ENCODE measurements at regions not wholly inside any gene's neighbourhood (a gene's known extent, or its start where the extent isn't known, plus 50 kb on each side); places are given as distances from the start of the nearest gene placed in this dataset.

DNA sequence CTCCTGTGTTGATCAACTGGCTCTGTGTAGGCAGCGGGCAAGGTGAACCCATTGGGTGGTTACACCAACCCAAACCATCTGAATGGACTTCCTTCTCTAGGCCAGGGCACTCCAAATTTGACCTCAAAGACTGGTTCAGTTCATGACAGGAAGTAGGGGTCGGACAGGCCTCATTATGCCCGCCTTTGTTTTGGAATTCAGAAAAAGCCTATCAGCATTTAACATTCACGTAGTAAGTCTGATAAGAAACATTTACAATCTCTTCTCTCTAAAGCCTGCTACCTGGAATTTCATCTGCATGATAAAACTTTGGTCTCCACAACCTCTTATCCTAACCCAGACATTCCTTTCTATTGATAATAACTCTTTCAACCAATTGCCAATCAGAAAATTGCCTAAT, 97.1 kb upstream of the ETV3 start:
- ATAC-seq (ENCODE audit: low FRiP score): no peak
- Histone ChIP-seq H3K4me3 (ENCODE audit: low read length in 2 of 2) (no peak overlapping the region), H3K27me3 (ENCODE audit: control insufficient read depth in 1 of 2, insufficient read depth in 2 of 2, low read length in 1 of 2) (no peaks in the 10 kb centered on the region), H3K36me3 (ENCODE audit: control insufficient read depth in 1 of 2, insufficient read depth in 2 of 2, low read length in 1 of 2) (no peaks in the 10 kb centered on the region), H3K9me3 (ENCODE audit: control insufficient read depth, low read length) (peaks cover 1% of the 10 kb centered on the region), H3K4me1 (ENCODE audit: control insufficient read depth in 1 of 2, insufficient read depth in 2 of 2, low read length in 2 of 2) (no peaks in the 10 kb centered on the region), H3K27ac (ENCODE audit: low read depth in 1 of 2, low read length in 2 of 2) (no peak overlapping the region)
- WGBS, 2 donors: 56% methylated on average over 4 of the region's 4 CpGs
- no peak for DNase-seq
- intact Hi-C loops (cut with DNase I): no loop called here

DNA sequence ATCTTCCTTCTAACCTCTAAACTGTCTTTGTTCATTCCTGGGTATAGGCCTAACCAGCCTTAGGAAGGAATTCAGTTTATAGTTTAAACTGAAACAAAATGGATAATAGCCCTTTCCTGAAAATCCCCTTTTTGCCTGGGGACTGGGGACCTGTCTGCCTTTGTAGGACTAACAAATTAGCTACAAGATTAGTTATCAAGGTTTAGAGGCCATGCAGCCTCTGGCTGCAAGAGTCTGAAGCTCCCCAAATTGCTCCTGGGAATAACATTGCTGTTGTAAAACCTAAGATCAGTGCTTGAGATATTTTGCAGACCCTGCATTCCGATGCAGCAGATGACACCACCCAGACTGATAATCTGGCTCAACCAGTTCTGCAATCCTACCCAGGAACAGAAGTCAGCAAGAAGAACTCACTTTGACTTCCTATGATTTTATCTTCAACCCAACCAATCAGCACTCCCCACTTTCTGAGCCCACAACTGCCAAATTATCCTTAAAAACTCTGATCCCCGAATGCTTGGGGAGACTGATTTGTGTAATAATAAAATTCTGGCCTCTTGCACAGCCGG, 96.6 kb upstream of the ETV3 start:
- Histone ChIP-seq H3K27me3 (ENCODE audit: control insufficient read depth in 1 of 2, insufficient read depth in 2 of 2, low read length in 1 of 2) (no peaks in the 10 kb centered on the region), H3K4me1 (ENCODE audit: control insufficient read depth in 1 of 2, insufficient read depth in 2 of 2, low read length in 2 of 2) (no peaks in the 10 kb centered on the region), H3K36me3 (ENCODE audit: control insufficient read depth in 1 of 2, insufficient read depth in 2 of 2, low read length in 1 of 2) (no peaks in the 10 kb centered on the region), H3K9me3 (ENCODE audit: control insufficient read depth, low read length) (no peaks in the 10 kb centered on the region), H3K27ac (ENCODE audit: low read depth in 1 of 2, low read length in 2 of 2) (no peak overlapping the region), H3K4me3 (ENCODE audit: low read length in 2 of 2) (no peak overlapping the region)
- 56 to 58% methylated on average over 3 of the region's 3 CpGs for WGBS, 2 donors
- DNase-seq (no peak), ATAC-seq (ENCODE audit: low FRiP score) (no peak)
- intact Hi-C loops (cut with DNase I): no loop called here

DNA sequence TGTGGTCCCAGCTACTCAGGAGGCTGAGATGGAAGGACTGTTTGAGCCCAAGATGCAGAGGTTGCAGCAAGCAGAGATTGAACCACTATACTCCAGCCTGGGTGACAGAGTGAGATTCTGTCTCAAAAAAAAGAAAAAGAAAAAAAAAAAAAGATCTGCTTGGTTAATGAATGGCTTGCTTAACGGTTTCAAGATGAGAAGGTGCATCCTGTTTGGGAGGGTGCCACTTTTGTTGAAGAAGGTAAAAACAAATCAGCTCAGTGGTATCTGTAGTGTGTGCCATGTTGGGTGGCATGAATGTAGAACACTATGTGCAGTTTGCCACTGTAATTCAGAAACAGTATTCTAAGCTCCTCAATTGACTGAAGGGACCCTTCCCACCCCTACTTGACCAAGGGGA, 94.9 kb upstream of the ETV3 start:
- DNase-seq (no peak), ATAC-seq (ENCODE audit: low FRiP score) (no peak)
- H3K27ac ChIP-seq (ENCODE audit: low read depth in 1 of 2, low read length in 2 of 2): no peak overlapping the region
- no peaks in the 10 kb centered on the region for H3K36me3 ChIP-seq (ENCODE audit: control insufficient read depth in 1 of 2, insufficient read depth in 2 of 2, low read length in 1 of 2)
- no peaks in the 10 kb centered on the region for H3K27me3 ChIP-seq (ENCODE audit: control insufficient read depth in 1 of 2, insufficient read depth in 2 of 2, low read length in 1 of 2)
- no peaks in the 10 kb centered on the region for H3K4me1 ChIP-seq (ENCODE audit: control insufficient read depth in 1 of 2, insufficient read depth in 2 of 2, low read length in 2 of 2)
- 48 to 52% methylated on average over 1 of the region's 1 CpG for WGBS, 2 donors
- peaks cover 2% of the 10 kb centered on the region for H3K9me3 ChIP-seq (ENCODE audit: control insufficient read depth, low read length)
- intact Hi-C loops (cut with DNase I): no loop called here
- no peak overlapping the region for H3K4me3 ChIP-seq (ENCODE audit: low read length in 2 of 2)

DNA sequence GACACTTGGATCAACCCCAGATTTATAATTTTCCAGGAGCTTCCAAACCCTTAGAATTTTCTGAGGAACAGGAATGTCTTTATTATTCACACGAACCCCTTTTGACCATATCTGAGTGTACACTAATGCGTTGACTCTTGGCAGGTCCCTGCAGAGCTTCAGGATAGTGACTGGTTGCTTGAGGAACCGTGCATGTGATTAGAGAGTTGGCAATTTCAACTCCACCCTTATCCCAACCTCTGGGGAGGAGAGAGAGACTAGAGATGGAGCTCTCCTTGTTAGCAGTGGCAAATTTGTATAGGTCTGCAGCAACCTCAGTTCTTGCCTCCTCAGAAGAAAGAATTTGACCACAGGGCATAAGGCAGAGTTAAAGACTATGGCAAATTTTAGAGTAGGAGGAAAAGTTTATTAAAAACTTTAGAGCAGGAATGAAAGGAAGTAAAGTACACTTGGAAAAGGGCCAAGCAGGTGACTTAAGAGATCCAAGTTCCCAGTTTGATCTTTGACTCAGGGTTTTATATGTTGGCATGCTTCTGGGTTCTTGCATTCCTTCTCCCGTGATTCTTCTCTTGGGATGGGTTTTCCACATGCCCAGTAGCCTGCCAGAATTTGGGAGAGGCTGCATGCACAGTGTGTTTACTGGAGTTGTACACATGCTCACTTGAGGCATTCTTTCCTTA, 93.8 kb upstream of the ETV3 start:
- H3K4me1 ChIP-seq (ENCODE audit: control insufficient read depth in 1 of 2, insufficient read depth in 2 of 2, low read length in 2 of 2): no peaks in the 10 kb centered on the region
- H3K9me3 ChIP-seq (ENCODE audit: control insufficient read depth, low read length): peaks cover 2% of the 10 kb centered on the region
- WGBS, 2 donors: 64 to 67% methylated on average over 4 of the region's 4 CpGs
- intact Hi-C loops (cut with DNase I): no loop called here
- ATAC-seq (ENCODE audit: low FRiP score) (no peak), DNase-seq (no peak)
- H3K27ac ChIP-seq (ENCODE audit: low read depth in 1 of 2, low read length in 2 of 2): no peak overlapping the region
- H3K36me3 ChIP-seq (ENCODE audit: control insufficient read depth in 1 of 2, insufficient read depth in 2 of 2, low read length in 1 of 2): no peaks in the 10 kb centered on the region
- no peak overlapping the region for H3K4me3 ChIP-seq (ENCODE audit: low read length in 2 of 2)
- no peaks in the 10 kb centered on the region for H3K27me3 ChIP-seq (ENCODE audit: control insufficient read depth in 1 of 2, insufficient read depth in 2 of 2, low read length in 1 of 2)

DNA sequence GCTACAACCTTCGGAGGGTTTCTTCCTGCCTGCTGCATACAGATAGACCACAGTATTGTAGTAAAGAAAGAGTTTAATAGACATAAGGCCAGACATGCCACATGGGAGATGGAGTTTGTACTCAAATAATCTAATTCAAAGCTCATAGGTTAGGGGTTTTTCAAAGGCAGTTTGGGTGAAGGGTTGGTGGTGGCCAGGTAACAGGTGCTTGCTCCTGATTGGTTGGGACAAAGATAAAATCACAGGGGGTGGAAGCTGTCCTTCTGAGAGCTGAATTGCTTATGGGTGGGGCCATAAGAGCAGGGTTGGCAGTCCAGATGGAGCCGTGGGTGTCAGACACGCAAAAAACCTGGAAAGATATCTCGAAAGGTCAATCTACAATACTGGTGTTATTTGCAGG, 92.3 kb upstream of the ETV3 start:
- intact Hi-C loops (cut with DNase I): no loop called here
- H3K9me3 ChIP-seq (ENCODE audit: control insufficient read depth, low read length): peaks cover 2% of the 10 kb centered on the region
- no peak overlapping the region for H3K4me3 ChIP-seq (ENCODE audit: low read length in 2 of 2)
- WGBS, 2 donors: 83 to 84% methylated on average over 4 of the region's 4 CpGs
- no peak for DNase-seq
- ATAC-seq (ENCODE audit: low FRiP score): no peak
- H3K36me3 ChIP-seq (ENCODE audit: control insufficient read depth in 1 of 2, insufficient read depth in 2 of 2, low read length in 1 of 2): no peaks in the 10 kb centered on the region
- no peak overlapping the region for H3K27ac ChIP-seq (ENCODE audit: low read depth in 1 of 2, low read length in 2 of 2)
- H3K4me1 ChIP-seq (ENCODE audit: control insufficient read depth in 1 of 2, insufficient read depth in 2 of 2, low read length in 2 of 2): no peaks in the 10 kb centered on the region
- H3K27me3 ChIP-seq (ENCODE audit: control insufficient read depth in 1 of 2, insufficient read depth in 2 of 2, low read length in 1 of 2): no peaks in the 10 kb centered on the region

DNA sequence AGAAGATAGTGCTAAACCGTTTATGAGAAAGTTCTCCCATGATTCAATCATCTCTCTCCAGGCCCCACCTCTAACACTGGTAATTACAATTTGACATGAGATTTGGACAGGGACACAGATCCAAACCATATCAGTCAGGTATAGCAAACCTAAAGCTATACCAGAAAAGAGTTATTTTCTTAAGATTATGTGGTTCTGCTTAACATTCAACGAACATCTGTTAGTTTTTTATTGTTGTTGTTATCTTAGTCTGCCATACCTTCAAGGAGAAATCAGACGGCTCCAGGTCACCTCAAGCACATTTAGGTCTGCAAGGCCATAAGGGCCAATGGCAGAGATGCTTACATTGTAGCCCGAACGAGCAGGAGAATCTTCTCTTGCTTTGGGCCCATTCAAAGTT, 89.5 kb upstream of the ETV3 start:
- Histone ChIP-seq H3K27ac (ENCODE audit: low read depth in 1 of 2, low read length in 2 of 2) (no peak overlapping the region), H3K4me1 (ENCODE audit: control insufficient read depth in 1 of 2, insufficient read depth in 2 of 2, low read length in 2 of 2) (no peaks in the 10 kb centered on the region), H3K27me3 (ENCODE audit: control insufficient read depth in 1 of 2, insufficient read depth in 2 of 2, low read length in 1 of 2) (no peaks in the 10 kb centered on the region), H3K4me3 (ENCODE audit: low read length in 2 of 2) (no peak overlapping the region), H3K36me3 (ENCODE audit: control insufficient read depth in 1 of 2, insufficient read depth in 2 of 2, low read length in 1 of 2) (no peaks in the 10 kb centered on the region), H3K9me3 (ENCODE audit: control insufficient read depth, low read length) (peaks cover 6% of the 10 kb centered on the region)
- no peak for DNase-seq
- intact Hi-C loops (cut with DNase I): no loop called here
- 72 to 78% methylated on average over 5 of the region's 5 CpGs for WGBS, 2 donors
- no peak for ATAC-seq (ENCODE audit: low FRiP score)

DNA sequence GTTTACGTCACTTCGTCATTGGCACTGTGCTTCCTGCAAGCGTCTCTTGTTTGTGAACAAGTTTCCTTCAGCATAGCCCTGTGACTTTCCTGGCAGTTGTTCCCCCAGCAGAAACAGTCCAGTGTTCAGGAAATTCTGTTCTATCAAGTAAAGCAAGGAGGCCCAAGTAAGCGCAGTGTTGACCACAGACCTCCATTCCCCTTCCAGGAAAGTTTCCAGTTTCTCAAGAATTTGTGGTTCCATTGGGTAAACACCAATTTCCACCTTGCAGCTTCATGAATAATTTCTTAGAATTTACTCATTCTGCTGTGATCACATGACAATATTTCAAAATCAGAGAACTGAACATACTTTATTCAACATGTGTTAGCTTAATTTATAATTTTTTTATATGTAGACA, 88.5 kb upstream of the ETV3 start:
- Histone ChIP-seq H3K4me3 (ENCODE audit: low read length in 2 of 2) (no peak overlapping the region), H3K9me3 (ENCODE audit: control insufficient read depth, low read length) (peaks cover 6% of the 10 kb centered on the region), H3K36me3 (ENCODE audit: control insufficient read depth in 1 of 2, insufficient read depth in 2 of 2, low read length in 1 of 2) (no peaks in the 10 kb centered on the region), H3K27me3 (ENCODE audit: control insufficient read depth in 1 of 2, insufficient read depth in 2 of 2, low read length in 1 of 2) (no peaks in the 10 kb centered on the region), H3K27ac (ENCODE audit: low read depth in 1 of 2, low read length in 2 of 2) (no peak overlapping the region), H3K4me1 (ENCODE audit: control insufficient read depth in 1 of 2, insufficient read depth in 2 of 2, low read length in 2 of 2) (no peaks in the 10 kb centered on the region)
- 78 to 82% methylated on average over 4 of the region's 4 CpGs for WGBS, 2 donors
- no peak for ATAC-seq (ENCODE audit: low FRiP score)
- DNase-seq: no peak
- intact Hi-C loops (cut with DNase I): no loop called here

DNA sequence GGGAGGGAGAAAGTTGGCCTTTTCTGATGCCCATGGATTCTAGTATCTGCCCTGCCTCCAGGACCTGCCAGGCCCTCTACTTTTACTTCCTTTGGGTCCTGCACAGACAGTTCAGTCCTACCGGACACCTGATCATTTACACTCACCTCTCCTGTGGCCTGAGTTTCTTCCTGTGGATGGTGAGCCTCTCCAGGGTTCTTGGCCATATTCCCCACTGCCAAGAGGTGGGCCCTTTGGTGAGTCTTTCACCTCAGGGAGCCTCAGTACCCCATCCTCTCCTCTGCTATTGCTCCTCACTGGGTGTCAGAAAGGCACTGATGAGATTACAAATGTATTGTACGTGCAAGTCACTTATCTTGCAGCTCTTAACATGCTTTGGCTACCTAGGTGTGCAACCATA, 81.4 kb upstream of the ETV3 start:
- no peak for ATAC-seq (ENCODE audit: low FRiP score)
- no peaks in the 10 kb centered on the region for H3K9me3 ChIP-seq (ENCODE audit: control insufficient read depth, low read length)
- no peaks in the 10 kb centered on the region for H3K36me3 ChIP-seq (ENCODE audit: control insufficient read depth in 1 of 2, insufficient read depth in 2 of 2, low read length in 1 of 2)
- 48% methylated on average over 2 of the region's 2 CpGs for WGBS, 2 donors
- H3K27me3 ChIP-seq (ENCODE audit: control insufficient read depth in 1 of 2, insufficient read depth in 2 of 2, low read length in 1 of 2): no peaks in the 10 kb centered on the region
- no peak overlapping the region for H3K4me3 ChIP-seq (ENCODE audit: low read length in 2 of 2)
- no peak for DNase-seq
- intact Hi-C loops (cut with DNase I): no loop called here
- no peaks in the 10 kb centered on the region for H3K4me1 ChIP-seq (ENCODE audit: control insufficient read depth in 1 of 2, insufficient read depth in 2 of 2, low read length in 2 of 2)
- H3K27ac ChIP-seq (ENCODE audit: low read depth in 1 of 2, low read length in 2 of 2): no peak overlapping the region

DNA sequence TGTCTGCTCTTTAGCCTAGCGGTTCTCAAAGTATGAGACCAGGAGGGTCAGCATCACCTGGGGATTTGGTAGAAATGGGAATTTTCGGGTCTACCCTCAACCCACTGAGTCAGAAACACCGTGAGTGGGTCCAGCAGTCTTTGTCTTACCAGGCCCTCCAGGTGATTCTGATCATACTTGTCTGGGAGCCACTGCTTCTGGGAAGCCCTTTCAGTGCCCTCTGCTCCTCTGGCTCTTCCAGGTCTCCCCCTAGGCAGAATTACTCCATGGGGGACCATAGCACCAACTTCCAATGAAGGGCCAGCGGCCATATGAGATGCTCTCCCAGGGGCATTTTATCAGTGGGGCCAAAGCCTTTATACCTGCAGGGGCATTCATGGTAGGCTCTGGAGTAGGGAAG, 81.0 kb upstream of the ETV3 start:
- no peak overlapping the region for H3K4me3 ChIP-seq (ENCODE audit: low read length in 2 of 2)
- ATAC-seq (ENCODE audit: low FRiP score) (no peak), DNase-seq (no peak)
- H3K9me3 ChIP-seq (ENCODE audit: control insufficient read depth, low read length): no peaks in the 10 kb centered on the region
- no peaks in the 10 kb centered on the region for H3K36me3 ChIP-seq (ENCODE audit: control insufficient read depth in 1 of 2, insufficient read depth in 2 of 2, low read length in 1 of 2)
- H3K4me1 ChIP-seq (ENCODE audit: control insufficient read depth in 1 of 2, insufficient read depth in 2 of 2, low read length in 2 of 2): no peaks in the 10 kb centered on the region
- H3K27ac ChIP-seq (ENCODE audit: low read depth in 1 of 2, low read length in 2 of 2): no peak overlapping the region
- 80 to 85% methylated on average over 4 of the region's 4 CpGs for WGBS, 2 donors
- H3K27me3 ChIP-seq (ENCODE audit: control insufficient read depth in 1 of 2, insufficient read depth in 2 of 2, low read length in 1 of 2): no peaks in the 10 kb centered on the region
- intact Hi-C loops (cut with DNase I): no loop called here

All from aorta (tissue), 5 donors.